ENCODE measurements at regions not wholly inside any gene's neighbourhood (a gene's known extent, or its start where the extent isn't known, plus 50 kb on each side); places are given as distances from the start of the nearest gene placed in this dataset.

GRCh38 chr7:156279635-156280034 is 360.9 kb upstream of the RNF32 start:
- intact Hi-C loops (cut with DNase I; ENCODE audit: low total_unique reads): no loop called here
- Histone ChIP-seq H3K27me3 (no peaks in the 10 kb centered on the region), H3K9me3 (peaks cover 0 to 8% (median 4%) of the 10 kb centered on the region in 3 donors), H3K36me3 (no peaks in the 10 kb centered on the region), H3K4me3 (no peak overlapping the region), H3K4me1 (no peaks in the 10 kb centered on the region), H3K27ac (no peak overlapping the region)
- TF ChIP-seq, protein P1, sequence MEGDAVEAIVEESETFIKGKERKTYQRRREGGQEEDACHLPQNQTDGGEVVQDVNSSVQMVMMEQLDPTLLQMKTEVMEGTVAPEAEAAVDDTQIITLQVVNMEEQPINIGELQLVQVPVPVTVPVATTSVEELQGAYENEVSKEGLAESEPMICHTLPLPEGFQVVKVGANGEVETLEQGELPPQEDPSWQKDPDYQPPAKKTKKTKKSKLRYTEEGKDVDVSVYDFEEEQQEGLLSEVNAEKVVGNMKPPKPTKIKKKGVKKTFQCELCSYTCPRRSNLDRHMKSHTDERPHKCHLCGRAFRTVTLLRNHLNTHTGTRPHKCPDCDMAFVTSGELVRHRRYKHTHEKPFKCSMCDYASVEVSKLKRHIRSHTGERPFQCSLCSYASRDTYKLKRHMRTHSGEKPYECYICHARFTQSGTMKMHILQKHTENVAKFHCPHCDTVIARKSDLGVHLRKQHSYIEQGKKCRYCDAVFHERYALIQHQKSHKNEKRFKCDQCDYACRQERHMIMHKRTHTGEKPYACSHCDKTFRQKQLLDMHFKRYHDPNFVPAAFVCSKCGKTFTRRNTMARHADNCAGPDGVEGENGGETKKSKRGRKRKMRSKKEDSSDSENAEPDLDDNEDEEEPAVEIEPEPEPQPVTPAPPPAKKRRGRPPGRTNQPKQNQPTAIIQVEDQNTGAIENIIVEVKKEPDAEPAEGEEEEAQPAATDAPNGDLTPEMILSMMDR (IDR thresholded peaks at IDR 0.05): no peak
- DNase-seq: no peak

- Histone ChIP-seq H3K4me3 (no peak overlapping the region), H3K4me1 (no peaks in the 10 kb centered on the region), H3K9me3 (no peaks in the 10 kb centered on the region), H3K27ac (no peak overlapping the region), H3K27me3 (no peaks in the 10 kb centered on the region), H3K36me3 (no peaks in the 10 kb centered on the region)
- intact Hi-C loops (cut with DNase I; ENCODE audit: low total_unique reads): no loop called here
- TF ChIP-seq, protein P1 (IDR thresholded peaks at IDR 0.05): no peak
- DNase-seq: no peak
These were observed 365.3 kb upstream of the RNF32 start for GRCh38 chr7:156275292-156275691.

DNA sequence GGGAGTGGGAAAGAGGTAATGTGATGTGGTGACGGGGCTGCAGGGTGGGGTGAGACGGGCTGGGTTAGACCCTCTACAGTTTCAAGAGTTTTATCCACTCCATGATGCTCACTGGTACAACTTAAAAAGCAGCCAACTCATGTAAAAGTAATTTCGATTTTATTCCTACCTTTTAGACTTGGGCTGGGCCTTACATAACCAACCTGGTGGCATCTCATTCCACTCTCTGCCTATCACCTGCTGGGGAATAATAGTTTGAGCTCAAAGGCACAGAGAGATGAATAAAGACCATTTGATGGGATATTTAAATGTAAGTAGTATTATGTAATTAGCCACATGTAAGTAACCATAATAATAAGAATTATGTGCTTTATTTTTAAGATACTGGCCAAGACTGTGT is 366.0 kb upstream of the RNF32 start:
- no peak for DNase-seq
- H3K4me1 ChIP-seq: no peaks in the 10 kb centered on the region
- intact Hi-C loops (cut with DNase I; ENCODE audit: low total_unique reads): no loop called here
- no peaks in the 10 kb centered on the region for H3K9me3 ChIP-seq
- H3K36me3 ChIP-seq: no peaks in the 10 kb centered on the region
- TF ChIP-seq, protein P1 (IDR thresholded peaks at IDR 0.05): no peak
- H3K27me3 ChIP-seq: no peaks in the 10 kb centered on the region
- no peak overlapping the region for H3K4me3 ChIP-seq
- H3K27ac ChIP-seq: no peak overlapping the region

DNA sequence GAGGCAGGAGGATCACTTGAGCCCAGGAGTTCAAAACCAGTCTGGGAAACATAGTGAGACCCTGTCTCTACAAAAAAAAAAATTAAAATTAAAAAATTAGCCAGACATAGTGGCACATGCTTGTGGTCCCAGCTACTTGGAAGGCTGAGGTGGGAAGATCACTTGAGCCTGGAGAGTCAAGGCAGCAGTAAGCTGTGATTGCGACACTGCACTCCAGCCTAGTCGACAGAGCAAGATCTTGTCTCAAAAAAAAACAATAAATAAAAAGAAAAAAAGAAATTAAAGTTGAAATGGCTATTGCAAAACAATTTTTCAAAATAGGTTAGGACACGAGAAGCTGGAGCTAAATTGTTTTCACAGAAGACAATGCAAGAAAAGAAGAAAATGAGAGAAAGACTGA is 379.0 kb upstream of the RNF32 start:
- DNase-seq: no peak

DNA sequence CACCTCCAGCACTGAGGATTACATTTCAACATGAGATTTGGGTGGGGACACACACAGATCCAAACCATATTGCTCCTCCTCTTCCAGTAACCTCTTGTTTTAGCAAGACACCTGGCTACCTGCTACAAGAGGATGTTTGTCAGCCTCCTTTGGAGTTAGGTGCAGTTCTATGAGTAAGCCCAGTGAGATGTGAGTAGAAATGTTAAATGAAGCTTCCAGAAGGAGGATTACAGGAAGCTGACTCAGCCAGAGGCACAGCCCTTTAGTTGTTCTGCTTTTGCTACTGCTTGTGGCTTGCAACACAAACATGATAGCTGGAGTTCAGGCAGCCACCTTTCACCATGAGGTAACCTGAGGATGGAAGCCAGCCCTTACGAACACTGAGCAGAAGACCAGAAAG is 382.7 kb upstream of the RNF32 start:
- intact Hi-C loops (cut with DNase I; ENCODE audit: low total_unique reads): no loop called here
- TF ChIP-seq, protein P1 (IDR thresholded peaks at IDR 0.05): no peak
- Histone ChIP-seq H3K4me3 (no peak overlapping the region), H3K27ac (no peak overlapping the region), H3K36me3 (no peaks in the 10 kb centered on the region), H3K4me1 (no peaks in the 10 kb centered on the region), H3K27me3 (no peaks in the 10 kb centered on the region), H3K9me3 (no peaks in the 10 kb centered on the region)
- no peak for DNase-seq

More for the DNA sequence above, 379.0 kb upstream of the RNF32 start:
- Histone ChIP-seq H3K4me1 (no peaks in the 10 kb centered on the region), H3K4me3 (no peak overlapping the region), H3K27me3 (no peaks in the 10 kb centered on the region), H3K36me3 (no peaks in the 10 kb centered on the region), H3K9me3 (no peaks in the 10 kb centered on the region), H3K27ac (no peak overlapping the region)
- intact Hi-C loops (cut with DNase I; ENCODE audit: low total_unique reads): no loop called here
- TF ChIP-seq, protein P1 (IDR thresholded peaks at IDR 0.05): no peak

GRCh38 chr7:156255635-156256034 is 384.9 kb upstream of the RNF32 start:
- H3K4me1 ChIP-seq: no peaks in the 10 kb centered on the region
- no peak overlapping the region for H3K4me3 ChIP-seq
- no peak overlapping the region for H3K27ac ChIP-seq
- intact Hi-C loops (cut with DNase I; ENCODE audit: low total_unique reads): no loop called here
- H3K9me3 ChIP-seq: no peaks in the 10 kb centered on the region
- H3K27me3 ChIP-seq: no peaks in the 10 kb centered on the region
- TF ChIP-seq, protein P1 (IDR thresholded peaks at IDR 0.05): no peak
- DNase-seq: no peak
- no peaks in the 10 kb centered on the region for H3K36me3 ChIP-seq
